GM23338 (cell line): ENCODE measurements at regions not wholly inside any gene's neighbourhood (a gene's known extent, or its start where the extent isn't known, plus 50 kb on each side); places are given as distances from the start of the nearest gene placed in this dataset.

ENCODE experiments used
- CTCF ChIP-seq, 2 experiments: fragments of 200-600 bp in 1 of 2; sonication (generic) in 1 of 2; conservative IDR thresholded peaks; 2 replicates each; pipeline versions ENCODE4 v1.5.1 to v1.6.1; 2016 to 2017; ENCODE audit warnings: antibody characterized with exemption in 2 of 2, low read depth in 2 of 2, mild to moderate bottlenecking in 2 of 2, moderate library complexity in 1 of 2
- EZH2 ChIP-seq: fragments of 200-600 bp; sonication (generic); IDR thresholded peaks from one replicate; pipeline ENCODE4 v1.8.0; 2017; ENCODE audit warnings: antibody characterized with exemption, mild to moderate bottlenecking, low read depth; ENCODE audit not compliant: unreplicated experiment
- EZH2phosphoT487 ChIP-seq: fragments of 200-600 bp; sonication (generic); IDR thresholded peaks from one replicate; pipeline ENCODE4 v1.8.1; 2018; ENCODE audit warnings: antibody characterized with exemption; ENCODE audit not compliant: unreplicated experiment
- JUNB ChIP-seq: IDR thresholded peaks from one replicate; pipeline ENCODE4 v1.6.1; 2016; ENCODE audit warnings: antibody characterized with exemption; ENCODE audit not compliant: unreplicated experiment
- NANOG ChIP-seq: IDR thresholded peaks from 2 replicates; pipeline ENCODE4 v1.6.1; 2016; ENCODE audit warnings: antibody characterized with exemption, borderline replicate concordance
- POLR2AphosphoS5 ChIP-seq: IDR thresholded peaks from 2 replicates; pipeline ENCODE4 v1.6.1; 2016; ENCODE audit warnings: antibody characterized with exemption, low read depth
- ZNF331 ChIP-seq: fragments of 250-450 bp; sonication (Bioruptor Pico); IDR thresholded peaks from 2 replicates; pipeline ENCODE4 v1.5.0; 2020; ENCODE audit warnings: low read depth, mild to moderate bottlenecking, moderate library complexity
- TF ChIP-seq, protein P1 (sequence below): IDR thresholded peaks from one replicate; pipeline ENCODE4 v1.6.1; 2018; ENCODE audit warnings: antibody characterized with exemption; ENCODE audit not compliant: unreplicated experiment

- TF ChIP-seq CTCF (conservative IDR thresholded peaks at IDR 0.05; ENCODE audit: low read depth in 2 of 2) (no peak), POLR2AphosphoS5 (no peak), EZH2 (no peak), EZH2phosphoT487 (no peak), JUNB (no peak), NANOG (no peak), ZNF331 (CRISPR knock-in tag) (no peak)
- TF ChIP-seq, protein P1, sequence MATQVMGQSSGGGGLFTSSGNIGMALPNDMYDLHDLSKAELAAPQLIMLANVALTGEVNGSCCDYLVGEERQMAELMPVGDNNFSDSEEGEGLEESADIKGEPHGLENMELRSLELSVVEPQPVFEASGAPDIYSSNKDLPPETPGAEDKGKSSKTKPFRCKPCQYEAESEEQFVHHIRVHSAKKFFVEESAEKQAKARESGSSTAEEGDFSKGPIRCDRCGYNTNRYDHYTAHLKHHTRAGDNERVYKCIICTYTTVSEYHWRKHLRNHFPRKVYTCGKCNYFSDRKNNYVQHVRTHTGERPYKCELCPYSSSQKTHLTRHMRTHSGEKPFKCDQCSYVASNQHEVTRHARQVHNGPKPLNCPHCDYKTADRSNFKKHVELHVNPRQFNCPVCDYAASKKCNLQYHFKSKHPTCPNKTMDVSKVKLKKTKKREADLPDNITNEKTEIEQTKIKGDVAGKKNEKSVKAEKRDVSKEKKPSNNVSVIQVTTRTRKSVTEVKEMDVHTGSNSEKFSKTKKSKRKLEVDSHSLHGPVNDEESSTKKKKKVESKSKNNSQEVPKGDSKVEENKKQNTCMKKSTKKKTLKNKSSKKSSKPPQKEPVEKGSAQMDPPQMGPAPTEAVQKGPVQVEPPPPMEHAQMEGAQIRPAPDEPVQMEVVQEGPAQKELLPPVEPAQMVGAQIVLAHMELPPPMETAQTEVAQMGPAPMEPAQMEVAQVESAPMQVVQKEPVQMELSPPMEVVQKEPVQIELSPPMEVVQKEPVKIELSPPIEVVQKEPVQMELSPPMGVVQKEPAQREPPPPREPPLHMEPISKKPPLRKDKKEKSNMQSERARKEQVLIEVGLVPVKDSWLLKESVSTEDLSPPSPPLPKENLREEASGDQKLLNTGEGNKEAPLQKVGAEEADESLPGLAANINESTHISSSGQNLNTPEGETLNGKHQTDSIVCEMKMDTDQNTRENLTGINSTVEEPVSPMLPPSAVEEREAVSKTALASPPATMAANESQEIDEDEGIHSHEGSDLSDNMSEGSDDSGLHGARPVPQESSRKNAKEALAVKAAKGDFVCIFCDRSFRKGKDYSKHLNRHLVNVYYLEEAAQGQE, result no peak
Measured at GRCh38 chr4:137156054-137156453, 376.2 kb downstream of the PCDH18 start.
